ENCODE measurements at regions not wholly inside any gene's neighbourhood (a gene's known extent, or its start where the extent isn't known, plus 50 kb on each side); places are given as distances from the start of the nearest gene placed in this dataset.
A peak's percentile ranks its signal among the peaks of the same experiment; 100 is the strongest.

- Mint-ChIP-seq H3K4me3 (no peak overlapping the region), H3K4me1 (peaks cover 3% of the 10 kb centered on the region; the same call in 1 of the 3 replicates), H3K9me3 (no peaks in the 10 kb centered on the region), H3K27ac (no peak overlapping the region), H3K36me3 (ENCODE audit: low read depth) (no peaks in the 10 kb centered on the region), H3K27me3 (ENCODE audit: insufficient read depth, low read depth, poor library complexity) (peaks cover 15% of the 10 kb centered on the region)
- Histone ChIP-seq H3K4me1 (ENCODE audit: insufficient read depth) (no peaks in the 10 kb centered on the region), H3K9me2 (ENCODE audit: insufficient read depth) (no peaks in the 10 kb centered on the region), H3K36me3 (ENCODE audit: insufficient read depth) (no peaks in the 10 kb centered on the region), H4K20me1 (replicated peaks; ENCODE audit: insufficient read depth) (no peaks in the 10 kb centered on the region), H3K79me2 (replicated peaks; ENCODE audit: insufficient read depth) (no peaks in the 10 kb centered on the region), H3K4me3 (no peak overlapping the region), H3F3A (replicated peaks; ENCODE audit: low read depth) (no peaks in the 10 kb centered on the region), H3K4me2 (no peak overlapping the region), H3K27me3 (ENCODE audit: insufficient read depth) (no peaks in the 10 kb centered on the region), H2AFZ (peak overlapping the region; percentile 83; the same call in 1 of the 2 replicates), H3K27ac (ENCODE audit: low read depth) (no peak overlapping the region)
- peak; percentile 27 for DNase-seq (ENCODE audit: low spot score)
- TF ChIP-seq CTCF (conservative IDR thresholded peaks at IDR 0.05; ENCODE audit: low read depth in 2 of 2), result peak in 1 of 2 experiments; percentile 24; a peak in 1 of 4 replicates
- TF ChIP-seq REST (IDR thresholded peaks at IDR 0.05; ENCODE audit: unreplicated experiment), result no peak
- ATAC-seq, result peak; percentile 18; the same call in 2 of the 3 replicates
Measured at GRCh38 chr15:66944121-66944520, 121.3 kb upstream of the SMAD3 start.

- Mint-ChIP-seq H3K27ac (no peak overlapping the region), H3K4me1 (no peaks in the 10 kb centered on the region), H3K27me3 (ENCODE audit: insufficient read depth, low read depth, poor library complexity) (peaks cover 17% of the 10 kb centered on the region), H3K9me3 (no peaks in the 10 kb centered on the region), H3K36me3 (ENCODE audit: low read depth) (no peaks in the 10 kb centered on the region), H3K4me3 (no peak overlapping the region)
- Histone ChIP-seq H3K4me3 (no peak overlapping the region), H4K20me1 (replicated peaks; ENCODE audit: insufficient read depth) (no peaks in the 10 kb centered on the region), H3K27ac (ENCODE audit: low read depth) (no peak overlapping the region), H3K79me2 (replicated peaks; ENCODE audit: insufficient read depth) (no peaks in the 10 kb centered on the region), H3K9me2 (ENCODE audit: insufficient read depth) (no peaks in the 10 kb centered on the region), H3K36me3 (ENCODE audit: insufficient read depth) (no peaks in the 10 kb centered on the region), H3K4me2 (no peak overlapping the region), H2AFZ (no peak overlapping the region), H3K4me1 (ENCODE audit: insufficient read depth) (no peaks in the 10 kb centered on the region), H3F3A (replicated peaks; ENCODE audit: low read depth) (no peaks in the 10 kb centered on the region), H3K27me3 (ENCODE audit: insufficient read depth) (no peaks in the 10 kb centered on the region)
- DNase-seq (ENCODE audit: low spot score) (no peak), ATAC-seq (no peak)
- TF ChIP-seq STAT1 (IDR thresholded peaks at IDR 0.05; ENCODE audit: unreplicated experiment) (no peak), NANOG (IDR thresholded peaks at IDR 0.05; ENCODE audit: borderline replicate concordance) (no peak), ZNF114 (CRISPR knock-in tag; IDR thresholded peaks at IDR 0.05) (no peak), ZNF331 (CRISPR knock-in tag; IDR thresholded peaks at IDR 0.05; ENCODE audit: low read depth) (no peak), EZH2phosphoT487 (IDR thresholded peaks at IDR 0.05; ENCODE audit: unreplicated experiment) (no peak), EZH2 (IDR thresholded peaks at IDR 0.05; ENCODE audit: low read depth, unreplicated experiment) (no peak), ZNF462 (CRISPR knock-in tag; IDR thresholded peaks at IDR 0.05) (no peak)
Measured at GRCh38 chr15:66945286-66945685, 120.1 kb upstream of the SMAD3 start.

All from GM23338 (cell line).